GM23338 (cell line): ENCODE measurements at regions not wholly inside any gene's neighbourhood (a gene's known extent, or its start where the extent isn't known, plus 50 kb on each side); places are given as distances from the start of the nearest gene placed in this dataset.

Source experiments
- ATAC-seq: fragments of 200-7000 bp; cut with Tn5 transposase; 3 replicates; pipeline ENCODE4 v1.9.1; 2020
- DNase-seq: peaks from one replicate; pipeline ENCODE4 v3.0.0-alpha.2; 2015; ENCODE audit warnings: low spot score
- H2AFZ ChIP-seq: fragments of 200-600 bp; sonication (generic); 2 replicates; pipeline ENCODE4 v1.8.0; 2016; ENCODE audit warnings: antibody characterized with exemption, mild to moderate bottlenecking, moderate library complexity
- H3F3A ChIP-seq: fragments of 200-600 bp; sonication (generic); replicated peaks from 2 replicates; pipeline ENCODE4 v1.8.0; 2017; ENCODE audit warnings: antibody characterized with exemption, mixed run types, low read depth
- H3K27ac ChIP-seq: fragments of 200-600 bp; sonication (generic); 2 replicates; pipeline ENCODE4 v1.6.1; 2016; ENCODE audit warnings: low read depth
- H3K27me3 ChIP-seq: fragments of 200-600 bp; sonication (generic); 2 replicates; pipeline ENCODE4 v1.8.0; 2016; ENCODE audit warnings: mild to moderate bottlenecking, mixed run types, moderate library complexity; ENCODE audit not compliant: insufficient read depth
- H3K36me3 ChIP-seq: fragments of 200-600 bp; sonication (generic); 2 replicates; pipeline ENCODE4 v1.8.0; 2016; ENCODE audit warnings: mild to moderate bottlenecking; ENCODE audit not compliant: insufficient read depth
- H3K4me1 ChIP-seq: fragments of 200-600 bp; sonication (generic); 2 replicates; pipeline ENCODE4 v1.8.0; 2016; ENCODE audit warnings: mild to moderate bottlenecking, moderate library complexity; ENCODE audit not compliant: insufficient read depth
- H3K4me2 ChIP-seq: fragments of 200-600 bp; sonication (generic); 2 replicates; pipeline ENCODE4 v1.7.1; 2017; ENCODE audit warnings: mixed run types
- H3K4me3 ChIP-seq: fragments of 200-600 bp; sonication (generic); 2 replicates; pipeline ENCODE4 v1.6.1; 2016; ENCODE audit warnings: mixed run types
- H3K79me2 ChIP-seq: fragments of 200-600 bp; sonication (generic); replicated peaks from 2 replicates; pipeline ENCODE4 v1.8.0; 2017; ENCODE audit warnings: mild to moderate bottlenecking; ENCODE audit not compliant: insufficient read depth
- H3K9me2 ChIP-seq: fragments of 200-600 bp; sonication (generic); 2 replicates; pipeline ENCODE4 v1.8.0; 2017; ENCODE audit not compliant: insufficient read depth
- H4K20me1 ChIP-seq: fragments of 200-600 bp; sonication (generic); replicated peaks from 2 replicates; pipeline ENCODE4 v1.8.0; 2017; ENCODE audit warnings: mild to moderate bottlenecking; ENCODE audit not compliant: insufficient read depth
- H3K27ac Mint-ChIP-seq: 2 replicates; pipeline ENCODE4 v1.8.0; 2020; ENCODE audit warnings: inconsistent platforms, mild to moderate bottlenecking, moderate library complexity, mixed read lengths
- H3K27me3 Mint-ChIP-seq: 3 replicates; pipeline ENCODE4 v1.8.0; 2022; ENCODE audit warnings: low read depth, mild to moderate bottlenecking, moderate library complexity, mixed read lengths, inconsistent platforms; ENCODE audit not compliant: insufficient read depth, poor library complexity
- H3K36me3 Mint-ChIP-seq: 3 replicates; pipeline ENCODE4 v1.8.0; 2021; ENCODE audit warnings: low read depth, mild to moderate bottlenecking, inconsistent platforms, moderate library complexity, mixed read lengths
- H3K4me1 Mint-ChIP-seq: 3 replicates; pipeline ENCODE4 v1.8.0; 2020; ENCODE audit warnings: mild to moderate bottlenecking, inconsistent platforms, mixed read lengths
- H3K4me3 Mint-ChIP-seq: 3 replicates; pipeline ENCODE4 v1.8.0; 2021; ENCODE audit warnings: moderate library complexity, mild to moderate bottlenecking, inconsistent platforms, mixed read lengths
- H3K9me3 Mint-ChIP-seq: 3 replicates; pipeline ENCODE4 v1.8.0; 2020; ENCODE audit warnings: moderate library complexity, mild to moderate bottlenecking, inconsistent platforms, mixed read lengths
- CREB1 ChIP-seq: fragments of 250-450 bp; sonication (Bioruptor Pico); IDR thresholded peaks from 2 replicates; pipeline ENCODE4 v1.5.0; 2020; ENCODE audit warnings: low read depth, mild to moderate bottlenecking, moderate library complexity
- CTCF ChIP-seq, 2 experiments: fragments of 200-600 bp in 1 of 2; sonication (generic) in 1 of 2; conservative IDR thresholded peaks; 2 replicates each; pipeline versions ENCODE4 v1.5.1 to v1.6.1; 2016 to 2017; ENCODE audit warnings: antibody characterized with exemption in 2 of 2, low read depth in 2 of 2, mild to moderate bottlenecking in 2 of 2, moderate library complexity in 1 of 2
- EZH2 ChIP-seq: fragments of 200-600 bp; sonication (generic); IDR thresholded peaks from one replicate; pipeline ENCODE4 v1.8.0; 2017; ENCODE audit warnings: antibody characterized with exemption, mild to moderate bottlenecking, low read depth; ENCODE audit not compliant: unreplicated experiment
- EZH2phosphoT487 ChIP-seq: fragments of 200-600 bp; sonication (generic); IDR thresholded peaks from one replicate; pipeline ENCODE4 v1.8.1; 2018; ENCODE audit warnings: antibody characterized with exemption; ENCODE audit not compliant: unreplicated experiment
- JUNB ChIP-seq: IDR thresholded peaks from one replicate; pipeline ENCODE4 v1.6.1; 2016; ENCODE audit warnings: antibody characterized with exemption; ENCODE audit not compliant: unreplicated experiment
- NANOG ChIP-seq: IDR thresholded peaks from 2 replicates; pipeline ENCODE4 v1.6.1; 2016; ENCODE audit warnings: antibody characterized with exemption, borderline replicate concordance
- POLR2AphosphoS5 ChIP-seq: IDR thresholded peaks from 2 replicates; pipeline ENCODE4 v1.6.1; 2016; ENCODE audit warnings: antibody characterized with exemption, low read depth
- STAT1 ChIP-seq: IDR thresholded peaks from one replicate; pipeline ENCODE4 v1.6.1; 2016; ENCODE audit warnings: antibody characterized with exemption; ENCODE audit not compliant: unreplicated experiment
- ZNF114 ChIP-seq: fragments of 250-450 bp; sonication (Bioruptor Pico); IDR thresholded peaks from 2 replicates; pipeline ENCODE4 v1.5.0; 2020; ENCODE audit warnings: mild to moderate bottlenecking, moderate library complexity
- ZNF331 ChIP-seq: fragments of 250-450 bp; sonication (Bioruptor Pico); IDR thresholded peaks from 2 replicates; pipeline ENCODE4 v1.5.0; 2020; ENCODE audit warnings: low read depth, mild to moderate bottlenecking, moderate library complexity
- TF ChIP-seq, protein P1 (sequence below): IDR thresholded peaks from 2 replicates; pipeline ENCODE4 v1.6.1; 2016; ENCODE audit warnings: antibody characterized with exemption
- TF ChIP-seq, protein P2 (sequence below): fragments of 250-450 bp; sonication (Bioruptor Pico); IDR thresholded peaks from 2 replicates; pipeline ENCODE4 v1.5.0; 2020; ENCODE audit warnings: mild to moderate bottlenecking, moderate library complexity
- TF ChIP-seq, protein P3 (sequence below): IDR thresholded peaks from one replicate; pipeline ENCODE4 v1.6.1; 2018; ENCODE audit warnings: antibody characterized with exemption; ENCODE audit not compliant: unreplicated experiment

GRCh38 chr12:84572196-84572595 lies 340.4 kb downstream of the SLC6A15 start:
- Mint-ChIP-seq H3K4me3 (no peak overlapping the region), H3K27me3 (peaks cover 5% of the 10 kb centered on the region), H3K36me3 (peaks cover 3% of the 10 kb centered on the region; the same call in 1 of the 3 replicates), H3K4me1 (peaks cover 7% of the 10 kb centered on the region; the same call in 2 of the 3 replicates), H3K9me3 (peaks cover 4% of the 10 kb centered on the region; the same call in 2 of the 3 replicates), H3K27ac (no peak overlapping the region)
- Histone ChIP-seq H3K27ac (no peak overlapping the region), H3K4me1 (0 out of 2 replicates have a peak, but pooled peaks cover 7% of the 10 kb centered on the region), H3K27me3 (no peaks in the 10 kb centered on the region), H2AFZ (no peak overlapping the region), H3K4me2 (no peak overlapping the region), H3F3A (no peaks in the 10 kb centered on the region), H3K79me2 (no peaks in the 10 kb centered on the region), H3K9me2 (peaks cover 7% of the 10 kb centered on the region), H3K36me3 (no peaks in the 10 kb centered on the region; the same call in 1 of the 2 replicates), H4K20me1 (no peaks in the 10 kb centered on the region), H3K4me3 (no peak overlapping the region)
- DNase-seq (no peak), ATAC-seq (no peak)
- TF ChIP-seq JUNB (no peak), CREB1 (CRISPR knock-in tag) (no peak), CTCF (conservative IDR thresholded peaks at IDR 0.05; ENCODE audit: low read depth in 2 of 2) (no peak), ZNF331 (CRISPR knock-in tag) (no peak), ZNF114 (CRISPR knock-in tag) (no peak), EZH2 (no peak), STAT1 (no peak), NANOG (no peak), POLR2AphosphoS5 (no peak), EZH2phosphoT487 (no peak)
- TF ChIP-seq, protein P1, sequence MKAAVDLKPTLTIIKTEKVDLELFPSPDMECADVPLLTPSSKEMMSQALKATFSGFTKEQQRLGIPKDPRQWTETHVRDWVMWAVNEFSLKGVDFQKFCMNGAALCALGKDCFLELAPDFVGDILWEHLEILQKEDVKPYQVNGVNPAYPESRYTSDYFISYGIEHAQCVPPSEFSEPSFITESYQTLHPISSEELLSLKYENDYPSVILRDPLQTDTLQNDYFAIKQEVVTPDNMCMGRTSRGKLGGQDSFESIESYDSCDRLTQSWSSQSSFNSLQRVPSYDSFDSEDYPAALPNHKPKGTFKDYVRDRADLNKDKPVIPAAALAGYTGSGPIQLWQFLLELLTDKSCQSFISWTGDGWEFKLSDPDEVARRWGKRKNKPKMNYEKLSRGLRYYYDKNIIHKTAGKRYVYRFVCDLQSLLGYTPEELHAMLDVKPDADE: no peak
- TF ChIP-seq, protein P2, sequence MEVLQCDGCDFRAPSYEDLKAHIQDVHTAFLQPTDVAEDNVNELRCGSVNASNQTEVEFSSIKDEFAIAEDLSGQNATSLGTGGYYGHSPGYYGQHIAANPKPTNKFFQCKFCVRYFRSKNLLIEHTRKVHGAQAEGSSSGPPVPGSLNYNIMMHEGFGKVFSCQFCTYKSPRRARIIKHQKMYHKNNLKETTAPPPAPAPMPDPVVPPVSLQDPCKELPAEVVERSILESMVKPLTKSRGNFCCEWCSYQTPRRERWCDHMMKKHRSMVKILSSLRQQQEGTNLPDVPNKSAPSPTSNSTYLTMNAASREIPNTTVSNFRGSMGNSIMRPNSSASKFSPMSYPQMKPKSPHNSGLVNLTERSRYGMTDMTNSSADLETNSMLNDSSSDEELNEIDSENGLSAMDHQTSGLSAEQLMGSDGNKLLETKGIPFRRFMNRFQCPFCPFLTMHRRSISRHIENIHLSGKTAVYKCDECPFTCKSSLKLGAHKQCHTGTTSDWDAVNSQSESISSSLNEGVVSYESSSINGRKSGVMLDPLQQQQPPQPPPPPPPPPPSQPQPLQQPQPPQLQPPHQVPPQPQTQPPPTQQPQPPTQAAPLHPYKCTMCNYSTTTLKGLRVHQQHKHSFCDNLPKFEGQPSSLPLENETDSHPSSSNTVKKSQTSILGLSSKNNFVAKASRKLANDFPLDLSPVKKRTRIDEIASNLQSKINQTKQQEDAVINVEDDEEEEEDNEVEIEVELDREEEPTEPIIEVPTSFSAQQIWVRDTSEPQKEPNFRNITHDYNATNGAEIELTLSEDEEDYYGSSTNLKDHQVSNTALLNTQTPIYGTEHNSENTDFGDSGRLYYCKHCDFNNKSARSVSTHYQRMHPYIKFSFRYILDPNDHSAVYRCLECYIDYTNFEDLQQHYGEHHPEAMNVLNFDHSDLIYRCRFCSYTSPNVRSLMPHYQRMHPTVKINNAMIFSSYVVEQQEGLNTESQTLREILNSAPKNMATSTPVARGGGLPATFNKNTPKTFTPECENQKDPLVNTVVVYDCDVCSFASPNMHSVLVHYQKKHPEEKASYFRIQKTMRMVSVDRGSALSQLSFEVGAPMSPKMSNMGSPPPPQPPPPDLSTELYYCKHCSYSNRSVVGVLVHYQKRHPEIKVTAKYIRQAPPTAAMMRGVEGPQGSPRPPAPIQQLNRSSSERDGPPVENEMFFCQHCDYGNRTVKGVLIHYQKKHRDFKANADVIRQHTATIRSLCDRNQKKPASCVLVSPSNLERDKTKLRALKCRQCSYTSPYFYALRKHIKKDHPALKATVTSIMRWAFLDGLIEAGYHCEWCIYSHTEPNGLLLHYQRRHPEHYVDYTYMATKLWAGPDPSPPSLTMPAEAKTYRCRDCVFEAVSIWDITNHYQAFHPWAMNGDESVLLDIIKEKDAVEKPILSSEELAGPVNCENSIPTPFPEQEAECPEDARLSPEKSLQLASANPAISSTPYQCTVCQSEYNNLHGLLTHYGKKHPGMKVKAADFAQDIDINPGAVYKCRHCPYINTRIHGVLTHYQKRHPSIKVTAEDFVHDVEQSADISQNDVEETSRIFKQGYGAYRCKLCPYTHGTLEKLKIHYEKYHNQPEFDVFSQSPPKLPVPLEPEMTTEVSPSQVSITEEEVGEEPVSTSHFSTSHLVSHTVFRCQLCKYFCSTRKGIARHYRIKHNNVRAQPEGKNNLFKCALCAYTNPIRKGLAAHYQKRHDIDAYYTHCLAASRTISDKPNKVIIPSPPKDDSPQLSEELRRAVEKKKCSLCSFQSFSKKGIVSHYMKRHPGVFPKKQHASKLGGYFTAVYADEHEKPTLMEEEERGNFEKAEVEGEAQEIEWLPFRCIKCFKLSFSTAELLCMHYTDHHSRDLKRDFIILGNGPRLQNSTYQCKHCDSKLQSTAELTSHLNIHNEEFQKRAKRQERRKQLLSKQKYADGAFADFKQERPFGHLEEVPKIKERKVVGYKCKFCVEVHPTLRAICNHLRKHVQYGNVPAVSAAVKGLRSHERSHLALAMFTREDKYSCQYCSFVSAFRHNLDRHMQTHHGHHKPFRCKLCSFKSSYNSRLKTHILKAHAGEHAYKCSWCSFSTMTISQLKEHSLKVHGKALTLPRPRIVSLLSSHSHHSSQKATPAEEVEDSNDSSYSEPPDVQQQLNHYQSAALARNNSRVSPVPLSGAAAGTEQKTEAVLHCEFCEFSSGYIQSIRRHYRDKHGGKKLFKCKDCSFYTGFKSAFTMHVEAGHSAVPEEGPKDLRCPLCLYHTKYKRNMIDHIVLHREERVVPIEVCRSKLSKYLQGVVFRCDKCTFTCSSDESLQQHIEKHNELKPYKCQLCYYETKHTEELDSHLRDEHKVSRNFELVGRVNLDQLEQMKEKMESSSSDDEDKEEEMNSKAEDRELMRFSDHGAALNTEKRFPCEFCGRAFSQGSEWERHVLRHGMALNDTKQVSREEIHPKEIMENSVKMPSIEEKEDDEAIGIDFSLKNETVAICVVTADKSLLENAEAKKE: no peak
- TF ChIP-seq, protein P3, sequence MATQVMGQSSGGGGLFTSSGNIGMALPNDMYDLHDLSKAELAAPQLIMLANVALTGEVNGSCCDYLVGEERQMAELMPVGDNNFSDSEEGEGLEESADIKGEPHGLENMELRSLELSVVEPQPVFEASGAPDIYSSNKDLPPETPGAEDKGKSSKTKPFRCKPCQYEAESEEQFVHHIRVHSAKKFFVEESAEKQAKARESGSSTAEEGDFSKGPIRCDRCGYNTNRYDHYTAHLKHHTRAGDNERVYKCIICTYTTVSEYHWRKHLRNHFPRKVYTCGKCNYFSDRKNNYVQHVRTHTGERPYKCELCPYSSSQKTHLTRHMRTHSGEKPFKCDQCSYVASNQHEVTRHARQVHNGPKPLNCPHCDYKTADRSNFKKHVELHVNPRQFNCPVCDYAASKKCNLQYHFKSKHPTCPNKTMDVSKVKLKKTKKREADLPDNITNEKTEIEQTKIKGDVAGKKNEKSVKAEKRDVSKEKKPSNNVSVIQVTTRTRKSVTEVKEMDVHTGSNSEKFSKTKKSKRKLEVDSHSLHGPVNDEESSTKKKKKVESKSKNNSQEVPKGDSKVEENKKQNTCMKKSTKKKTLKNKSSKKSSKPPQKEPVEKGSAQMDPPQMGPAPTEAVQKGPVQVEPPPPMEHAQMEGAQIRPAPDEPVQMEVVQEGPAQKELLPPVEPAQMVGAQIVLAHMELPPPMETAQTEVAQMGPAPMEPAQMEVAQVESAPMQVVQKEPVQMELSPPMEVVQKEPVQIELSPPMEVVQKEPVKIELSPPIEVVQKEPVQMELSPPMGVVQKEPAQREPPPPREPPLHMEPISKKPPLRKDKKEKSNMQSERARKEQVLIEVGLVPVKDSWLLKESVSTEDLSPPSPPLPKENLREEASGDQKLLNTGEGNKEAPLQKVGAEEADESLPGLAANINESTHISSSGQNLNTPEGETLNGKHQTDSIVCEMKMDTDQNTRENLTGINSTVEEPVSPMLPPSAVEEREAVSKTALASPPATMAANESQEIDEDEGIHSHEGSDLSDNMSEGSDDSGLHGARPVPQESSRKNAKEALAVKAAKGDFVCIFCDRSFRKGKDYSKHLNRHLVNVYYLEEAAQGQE: no peak
